SK-MEL-5 (cell line): ENCODE measurements at regions not wholly inside any gene's neighbourhood (a gene's known extent, or its start where the extent isn't known, plus 50 kb on each side); places are given as distances from the start of the nearest gene placed in this dataset.

Experiments
- DNase-seq: peaks from one replicate; pipeline ENCODE4 v3.0.0-alpha.2; 2016; ENCODE audit warnings: low read depth, low spot score
- in situ Hi-C: cut with HindIII; loops from 2 replicates; pipeline ENCODE4 v1.10.0; 2016; ENCODE audit warnings: low sequenced_read_pairs, high pct_unique_total_duplicates, low pct_unique_long_range_greater_than_20kb

GRCh38 chr6:40798069-40798770 is 211.1 kb upstream of the LRFN2 start:
- in situ Hi-C loops = no loop called here
- DNase-seq = no peak

- DNase-seq = no peak
- in situ Hi-C loops = no loop called here
Observed at GRCh38 chr6:40796260-40797221, 209.4 kb upstream of the LRFN2 start.

GRCh38 chr6:40794586-40794985 is 207.4 kb upstream of the LRFN2 start:
- DNase-seq = no peak
- in situ Hi-C loops = no loop called here

- in situ Hi-C loops = no loop called here
- DNase-seq = no peak
Observed at GRCh38 chr6:40792183-40792582, 205.0 kb upstream of the LRFN2 start.

- DNase-seq = no peak
- in situ Hi-C loops = no loop called here
Observed at GRCh38 chr6:40791004-40791403, 203.8 kb upstream of the LRFN2 start.

- no peak for DNase-seq
- in situ Hi-C loops = no loop called here
Observed at GRCh38 chr6:40788661-40789655, 201.8 kb upstream of the LRFN2 start.

- no peak for DNase-seq
- in situ Hi-C loops = no loop called here
Observed at GRCh38 chr6:40782355-40782754, 195.2 kb upstream of the LRFN2 start.

- no peak for DNase-seq
- in situ Hi-C loops = no loop called here
Observed at GRCh38 chr6:40780637-40781036, 193.5 kb upstream of the LRFN2 start.

GRCh38 chr6:40779409-40779808 is 192.2 kb upstream of the LRFN2 start:
- no peak for DNase-seq
- in situ Hi-C loops = no loop called here

- in situ Hi-C loops = no loop called here
- DNase-seq = no peak
Observed at GRCh38 chr6:40778918-40779317, 191.8 kb upstream of the LRFN2 start.

- DNase-seq = no peak
- in situ Hi-C loops = no loop called here
Observed at GRCh38 chr6:40778196-40778595, 191.0 kb upstream of the LRFN2 start.

- in situ Hi-C loops = no loop called here
- peak; percentile 20 for DNase-seq
Observed at GRCh38 chr6:40774932-40775331, 187.8 kb upstream of the LRFN2 start.

- DNase-seq = no peak
- in situ Hi-C loops = no loop called here
Observed at GRCh38 chr6:40770794-40771193, 183.6 kb upstream of the LRFN2 start.

GRCh38 chr6:40764726-40765125 is 177.6 kb upstream of the LRFN2 start:
- in situ Hi-C loops = no loop called here
- no peak for DNase-seq

GRCh38 chr6:40762981-40763380 is 175.8 kb upstream of the LRFN2 start:
- DNase-seq = no peak
- in situ Hi-C loops = no loop called here

- in situ Hi-C loops = no loop called here
Observed at GRCh38 chr6:40760887-40761286, 173.7 kb upstream of the LRFN2 start.

GRCh38 chr6:40759838-40760237 is 172.7 kb upstream of the LRFN2 start:
- in situ Hi-C loops = no loop called here
- DNase-seq = no peak

More at GRCh38 chr6:40760887-40761286, 173.7 kb upstream of the LRFN2 start:
- DNase-seq = no peak

GRCh38 chr6:40759264-40759663 is 172.1 kb upstream of the LRFN2 start:
- in situ Hi-C loops = no loop called here
- no peak for DNase-seq
